ENCODE measurements at regions not wholly inside any gene's neighbourhood (a gene's known extent, or its start where the extent isn't known, plus 50 kb on each side); places are given as distances from the start of the nearest gene placed in this dataset.

- TF ChIP-seq POLR2AphosphoS5 (IDR thresholded peaks at IDR 0.05; ENCODE audit: insufficient read depth, low read depth, low read length): no peak
- no peak for TF ChIP-seq CTCF (IDR thresholded peaks at IDR 0.05; ENCODE audit: extremely low read depth in 1 of 2, insufficient read depth in 1 of 2, low read depth in 1 of 2, low read length in 2 of 2)
- TF ChIP-seq EZH2 (IDR thresholded peaks at IDR 0.05; ENCODE audit: borderline replicate concordance, low read depth, low read length, severe bottlenecking): no peak
- no peak for TF ChIP-seq POLR2A (IDR thresholded peaks at IDR 0.05; ENCODE audit: low read depth, low read length)
- TF ChIP-seq MYC (IDR thresholded peaks at IDR 0.05; ENCODE audit: low read depth, low read length): no peak
- TF ChIP-seq MAX (IDR thresholded peaks at IDR 0.05; ENCODE audit: insufficient read depth, insufficient read length): no peak
- TF ChIP-seq JUN (IDR thresholded peaks at IDR 0.05; ENCODE audit: borderline replicate concordance, insufficient read depth, insufficient read length, low read depth): no peak
- no peak for TF ChIP-seq FOS (IDR thresholded peaks at IDR 0.05; ENCODE audit: borderline replicate concordance, insufficient read depth, low read length)
- no peak for TF ChIP-seq GATA2 (IDR thresholded peaks at IDR 0.05; ENCODE audit: insufficient read depth, insufficient read length, low read depth, low read length)
Measured at GRCh38 chr1:38657207-38657840, 202.2 kb downstream of the RRAGC start.
